OCI-LY7 (cell line): ENCODE measurements at regions not wholly inside any gene's neighbourhood (a gene's known extent, or its start where the extent isn't known, plus 50 kb on each side); places are given as distances from the start of the nearest gene placed in this dataset.

Source experiments
- BruUV-seq: library from RNA; stranded (reverse); fragments of 400-500 nt; replicated peaks from 2 replicates; lab custom pipeline; 2021; lab: Mats Ljungman, UMichigan
- CTCF ChIA-PET: fragments of 300-600 bp; sonication (Branson Sonifier 250); formaldehyde crosslinking; loops from one replicate; lab custom pipeline; 2022; ENCODE audit warnings: antibody characterized with exemption; ENCODE audit not compliant: unreplicated experiment; lab: Charles Lee
- POLR2A ChIA-PET: fragments of 300-600 bp; sonication (Branson Sonifier 250); formaldehyde crosslinking; loops from one replicate; lab custom pipeline; 2022; ENCODE audit warnings: antibody characterized with exemption; lab: Charles Lee
- DNase-seq: peaks from one replicate; pipeline ENCODE4 v3.0.0-alpha.2; 2015; ENCODE audit warnings: low spot score
- H2AFZ ChIP-seq: fragments of 200-600 bp; sonication (generic), shearing (Covaris generic); 2 replicates; pipeline ENCODE4 v1.6.1; 2014; ENCODE audit warnings: mild to moderate bottlenecking, antibody characterized with exemption, low read length, moderate library complexity
- H3K27ac ChIP-seq: fragments of 200-600 bp; sonication (generic); 2 replicates; pipeline ENCODE4 v1.5.1; 2014; ENCODE audit warnings: mixed run types, low read depth, mild to moderate bottlenecking, moderate library complexity, low read length, inconsistent platforms; ENCODE audit not compliant: poor library complexity, severe bottlenecking
- H3K36me3 ChIP-seq: fragments of 200-600 bp; sonication (generic); 2 replicates; pipeline ENCODE4 v1.6.1; 2014; ENCODE audit warnings: mild to moderate bottlenecking, antibody characterized with exemption, low read length, moderate library complexity, mixed read lengths; ENCODE audit not compliant: insufficient read depth
- H3K4me1 ChIP-seq: fragments of 200-600 bp; sonication (generic); 2 replicates; pipeline ENCODE4 v1.5.1; 2014; ENCODE audit warnings: mild to moderate bottlenecking, low read length; ENCODE audit not compliant: insufficient read depth, poor library complexity, severe bottlenecking
- H3K4me2 ChIP-seq: fragments of 200-600 bp; sonication (generic); 2 replicates; pipeline ENCODE4 v1.6.1; 2014; ENCODE audit warnings: mild to moderate bottlenecking, low read length
- H3K4me3 ChIP-seq: fragments of 200-600 bp; sonication (generic); 2 replicates; pipeline ENCODE4 v1.5.1; 2014; ENCODE audit warnings: mild to moderate bottlenecking, low read depth, low read length; ENCODE audit not compliant: poor library complexity, severe bottlenecking
- H3K79me2 ChIP-seq: fragments of 200-600 bp; sonication (generic); 2 replicates; pipeline ENCODE4 v1.6.1; 2016; ENCODE audit warnings: low read depth, mild to moderate bottlenecking, low read length, moderate library complexity, mixed read lengths; ENCODE audit not compliant: insufficient read depth
- H3K9me2 ChIP-seq: fragments of 200-600 bp; sonication (generic); 2 replicates; pipeline ENCODE4 v1.6.1; 2016; ENCODE audit warnings: mild to moderate bottlenecking, low read length, mixed read lengths; ENCODE audit not compliant: insufficient read depth
- H3K9me3 ChIP-seq: fragments of 200-600 bp; sonication (generic); 2 replicates; pipeline ENCODE4 v1.6.1; 2014; ENCODE audit warnings: mild to moderate bottlenecking, mixed run types, low read length, mixed read lengths
- H4K20me1 ChIP-seq: fragments of 200-600 bp; sonication (generic); 2 replicates; pipeline ENCODE4 v1.6.1; 2014; ENCODE audit warnings: mild to moderate bottlenecking, antibody characterized with exemption, low read length, moderate library complexity, mixed read lengths; ENCODE audit not compliant: insufficient read depth
- CTCF ChIP-seq: fragments of 200-600 bp; sonication (generic); conservative IDR thresholded peaks from 2 replicates; pipeline ENCODE4 v1.5.1; 2014; ENCODE audit warnings: mild to moderate bottlenecking, antibody characterized with exemption, low read length, moderate library complexity, mixed read lengths
- EZH2phosphoT487 ChIP-seq: fragments of 200-600 bp; sonication (generic); IDR thresholded peaks from 2 replicates; pipeline ENCODE4 v1.6.1; 2018; ENCODE audit warnings: low read depth, borderline replicate concordance, mild to moderate bottlenecking, mixed run types, antibody characterized with exemption, low read length, moderate library complexity, mixed read lengths
- intact Hi-C: fragments of 100-400 bp; cut with micrococcal nuclease; formaldehyde crosslinking; loops from one replicate; pipeline ENCODE4 v1.10.0; 2022; ENCODE audit not compliant: unreplicated experiment

GRCh38 chr3:72036899-72037298, 252.0 kb upstream of the PROK2 start:
- Histone ChIP-seq H2AFZ (no peak overlapping the region), H3K9me2 (no peaks in the 10 kb centered on the region), H3K9me3 (no peaks in the 10 kb centered on the region), H3K4me2 (no peak overlapping the region), H3K36me3 (no peaks in the 10 kb centered on the region), H3K4me3 (no peak overlapping the region), H4K20me1 (no peaks in the 10 kb centered on the region), H3K79me2 (no peaks in the 10 kb centered on the region), H3K27ac (no peak overlapping the region), H3K4me1 (peaks cover 34% of the 10 kb centered on the region)
- intact Hi-C loops = no loop called here
- POLR2A ChIA-PET = no interaction called here
- DNase-seq = no peak
- TF ChIP-seq EZH2phosphoT487 = no peak
- no TSS peak for BruUV-seq
- CTCF ChIA-PET = no interaction called here

GRCh38 chr3:72035606-72036005, 250.7 kb upstream of the PROK2 start:
- no peaks in the 10 kb centered on the region for H3K9me3 ChIP-seq
- TF ChIP-seq EZH2phosphoT487 = no peak
- TF ChIP-seq CTCF = no peak
- H3K4me1 ChIP-seq = peaks cover 39% of the 10 kb centered on the region
- H3K4me2 ChIP-seq = no peak overlapping the region
- no peaks in the 10 kb centered on the region for H4K20me1 ChIP-seq
- no peaks in the 10 kb centered on the region for H3K9me2 ChIP-seq
- no peak overlapping the region for H3K4me3 ChIP-seq
- DNase-seq = no peak
- H2AFZ ChIP-seq = no peak overlapping the region
- BruUV-seq = no TSS peak
- ChIA-PET CTCF (no interaction called here), POLR2A (interaction anchor here (0.5 to 1.2 kb wide), 4 partner anchors 10 to 51 kb away, joined by 3 read pairs; no protein-coding TSS in a partner anchor)
- intact Hi-C loops = no loop called here
- no peaks in the 10 kb centered on the region for H3K36me3 ChIP-seq
- H3K79me2 ChIP-seq = no peaks in the 10 kb centered on the region
- H3K27ac ChIP-seq = no peak overlapping the region

GRCh38 chr3:72034986-72035385, 250.0 kb upstream of the PROK2 start:
- intact Hi-C loops = no loop called here
- no peak overlapping the region for H3K27ac ChIP-seq
- H3K36me3 ChIP-seq = no peaks in the 10 kb centered on the region
- H3K79me2 ChIP-seq = no peaks in the 10 kb centered on the region
- no peak for DNase-seq
- peaks cover 39% of the 10 kb centered on the region for H3K4me1 ChIP-seq
- BruUV-seq = no TSS peak
- ChIA-PET POLR2A (interaction anchor here (0.5 to 1.2 kb wide), 3 partner anchors 10 to 50 kb away, joined by 3 read pairs; no protein-coding TSS in a partner anchor), CTCF (no interaction called here)
- no peaks in the 10 kb centered on the region for H3K9me3 ChIP-seq
- TF ChIP-seq EZH2phosphoT487 = no peak
- no peak for TF ChIP-seq CTCF
- no peaks in the 10 kb centered on the region for H3K9me2 ChIP-seq
- no peaks in the 10 kb centered on the region for H4K20me1 ChIP-seq
- no peak overlapping the region for H3K4me2 ChIP-seq
- H3K4me3 ChIP-seq = no peak overlapping the region
- H2AFZ ChIP-seq = no peak overlapping the region
